ENCODE measurements at regions not wholly inside any gene's neighbourhood (a gene's known extent, or its start where the extent isn't known, plus 50 kb on each side); places are given as distances from the start of the nearest gene placed in this dataset.

DNA sequence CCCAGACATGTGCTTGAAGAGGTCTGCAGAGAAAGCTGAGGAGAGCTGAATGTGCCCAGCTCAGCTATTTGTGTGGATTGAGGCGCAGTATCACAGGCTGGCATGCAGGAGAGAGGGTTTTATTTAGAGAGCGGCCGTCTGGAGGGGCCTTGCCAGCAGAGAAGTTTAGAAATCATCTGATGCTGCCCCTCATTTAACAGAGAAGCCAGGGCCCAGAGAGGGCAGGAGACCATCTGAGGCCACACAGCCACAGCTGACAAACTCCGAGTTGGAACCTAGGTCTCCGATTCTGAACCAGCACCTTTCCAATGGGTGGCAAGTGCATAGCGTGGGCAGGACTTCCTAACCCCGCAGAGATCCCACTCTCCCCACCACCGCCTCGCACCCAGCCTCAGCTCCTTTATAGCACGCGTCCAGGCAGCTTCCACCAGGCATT, 101.0 kb downstream of the LSM3 start:
- Histone ChIP-seq H3K27me3 (ENCODE audit: control insufficient read depth in 3 of 3, insufficient read depth in 3 of 3, low read length in 3 of 3) (peaks cover 0 to 6% (median 6%) of the 10 kb centered on the region in 3 donors), H3K4me3 (ENCODE audit: low read length in 3 of 3) (no peak overlapping the region), H3K36me3 (ENCODE audit: control insufficient read depth in 3 of 3, insufficient read depth in 3 of 3, low read length in 3 of 3) (no peaks in the 10 kb centered on the region), H3K27ac (ENCODE audit: low read depth, low read length) (no peak overlapping the region), H3K9ac (ENCODE audit: low read depth in 1 of 3, low read length in 3 of 3) (peak overlapping the region in 1 of 3 donors; percentile 25), H3K9me3 (ENCODE audit: control insufficient read depth in 3 of 3, low read length in 3 of 3) (no peaks in the 10 kb centered on the region), H3K4me1 (ENCODE audit: control insufficient read depth in 3 of 3, insufficient read depth in 3 of 3, low read length in 3 of 3) (peaks cover 21 to 35% (median 29%) of the 10 kb centered on the region in 3 donors)

DNA sequence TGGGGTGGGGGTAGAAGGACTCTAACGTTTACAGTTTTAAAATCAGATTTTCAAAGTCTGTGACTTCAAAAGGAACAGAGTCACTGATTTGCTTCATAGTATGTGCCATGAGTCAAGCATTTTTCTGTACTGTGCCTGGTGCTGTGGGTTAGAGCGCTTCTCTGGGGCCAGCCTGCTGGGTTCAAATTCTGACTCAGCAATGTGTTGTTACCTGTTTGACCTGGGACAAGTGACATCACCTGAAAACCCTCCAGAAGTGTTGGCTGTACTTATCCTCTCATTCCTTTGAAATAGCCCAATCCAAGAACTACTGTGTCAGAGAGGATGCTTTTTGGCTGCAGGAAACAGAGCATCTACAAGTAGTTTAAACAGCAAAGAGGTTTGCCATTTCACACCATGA, 101.7 kb downstream of the LSM3 start:
- Histone ChIP-seq H3K27me3 (ENCODE audit: control insufficient read depth in 3 of 3, insufficient read depth in 3 of 3, low read length in 3 of 3) (peaks cover 0 to 6% (median 4%) of the 10 kb centered on the region in 3 donors), H3K9me3 (ENCODE audit: control insufficient read depth in 3 of 3, low read length in 3 of 3) (no peaks in the 10 kb centered on the region), H3K36me3 (ENCODE audit: control insufficient read depth in 3 of 3, insufficient read depth in 3 of 3, low read length in 3 of 3) (no peaks in the 10 kb centered on the region), H3K27ac (ENCODE audit: low read depth, low read length) (no peak overlapping the region), H3K9ac (ENCODE audit: low read depth in 1 of 3, low read length in 3 of 3) (no peak overlapping the region), H3K4me3 (ENCODE audit: low read length in 3 of 3) (no peak overlapping the region), H3K4me1 (ENCODE audit: control insufficient read depth in 3 of 3, insufficient read depth in 3 of 3, low read length in 3 of 3) (peaks cover 26 to 42% (median 36%) of the 10 kb centered on the region in 3 donors)

DNA sequence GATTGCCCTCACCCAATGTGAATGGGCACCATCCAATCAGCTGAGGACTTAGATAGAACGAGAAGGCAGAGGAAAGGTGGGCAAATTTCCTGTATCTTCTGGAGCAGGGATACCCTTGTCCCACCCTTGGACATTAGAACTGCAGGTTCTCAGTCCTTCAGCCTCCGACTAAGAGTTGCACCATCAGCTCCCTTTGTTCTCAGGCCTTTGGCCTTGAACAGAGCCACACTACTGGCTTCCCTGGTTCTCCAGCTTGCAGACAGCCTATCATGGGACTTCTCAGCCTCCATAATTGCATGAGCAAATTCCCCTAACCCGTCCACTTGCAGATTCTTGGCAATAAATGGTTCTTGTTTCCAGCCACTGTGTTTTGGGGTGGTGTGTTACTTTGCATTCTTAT, 102.4 kb downstream of the LSM3 start:
- no peak overlapping the region for H3K9ac ChIP-seq (ENCODE audit: low read depth in 1 of 3, low read length in 3 of 3)
- H3K27me3 ChIP-seq (ENCODE audit: control insufficient read depth in 3 of 3, insufficient read depth in 3 of 3, low read length in 3 of 3) = peaks cover 0 to 6% (median 3%) of the 10 kb centered on the region in 3 donors

DNA sequence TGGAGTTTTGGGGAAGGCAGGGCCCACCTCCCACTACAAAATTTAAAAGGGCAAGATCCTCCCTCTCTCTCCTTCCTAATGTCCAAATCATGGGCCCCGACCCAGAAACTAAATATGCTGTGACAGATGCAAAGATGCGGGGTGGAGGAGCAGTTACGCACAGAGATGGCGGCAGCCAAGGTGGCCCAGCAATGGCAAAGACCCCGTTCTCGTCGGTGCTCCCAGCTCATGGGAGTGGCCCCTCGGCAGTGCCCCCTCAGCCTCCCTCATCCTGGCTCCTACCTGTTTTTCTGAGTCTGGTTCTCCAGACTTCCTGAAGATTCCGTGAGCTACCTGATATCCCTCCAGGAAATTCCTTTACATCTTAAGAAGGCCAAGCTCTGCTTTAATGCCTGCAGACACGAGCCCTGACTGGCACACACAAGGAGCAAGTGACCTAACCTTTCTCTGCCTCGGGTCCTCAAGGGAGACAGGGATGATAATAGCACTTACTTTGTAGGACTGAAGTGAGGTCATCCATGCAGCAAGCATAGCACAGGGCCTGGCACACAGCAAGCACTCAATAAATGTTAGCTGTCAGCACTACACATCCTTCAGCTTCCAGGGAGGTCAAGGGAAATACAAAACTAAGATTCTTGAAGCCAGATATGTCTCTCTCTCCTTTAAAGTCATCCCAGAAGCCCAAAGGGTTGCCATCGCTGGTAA, 103.5 kb downstream of the LSM3 start:
- peak overlapping the region in 1 of 3 donors; percentile 25 for H3K9ac ChIP-seq (ENCODE audit: low read depth in 1 of 3, low read length in 3 of 3)
- H3K4me1 ChIP-seq (ENCODE audit: control insufficient read depth in 3 of 3, insufficient read depth in 3 of 3, low read length in 3 of 3) = peaks cover 29 to 55% (median 52%) of the 10 kb centered on the region in 3 donors
- no peak overlapping the region for H3K27ac ChIP-seq (ENCODE audit: low read depth, low read length)
- H3K27me3 ChIP-seq (ENCODE audit: control insufficient read depth in 3 of 3, insufficient read depth in 3 of 3, low read length in 3 of 3) = peaks cover 0 to 6% (median 3%) of the 10 kb centered on the region in 3 donors
- H3K9me3 ChIP-seq (ENCODE audit: control insufficient read depth in 3 of 3, low read length in 3 of 3) = no peaks in the 10 kb centered on the region
- H3K36me3 ChIP-seq (ENCODE audit: control insufficient read depth in 3 of 3, insufficient read depth in 3 of 3, low read length in 3 of 3) = no peaks in the 10 kb centered on the region
- no peak overlapping the region for H3K4me3 ChIP-seq (ENCODE audit: low read length in 3 of 3)

More for the DNA sequence above, 102.4 kb downstream of the LSM3 start:
- Histone ChIP-seq H3K36me3 (ENCODE audit: control insufficient read depth in 3 of 3, insufficient read depth in 3 of 3, low read length in 3 of 3) (no peaks in the 10 kb centered on the region), H3K4me3 (ENCODE audit: low read length in 3 of 3) (no peak overlapping the region), H3K27ac (ENCODE audit: low read depth, low read length) (no peak overlapping the region), H3K9me3 (ENCODE audit: control insufficient read depth in 3 of 3, low read length in 3 of 3) (no peaks in the 10 kb centered on the region), H3K4me1 (ENCODE audit: control insufficient read depth in 3 of 3, insufficient read depth in 3 of 3, low read length in 3 of 3) (peaks cover 29 to 49% (median 43%) of the 10 kb centered on the region in 3 donors)

DNA sequence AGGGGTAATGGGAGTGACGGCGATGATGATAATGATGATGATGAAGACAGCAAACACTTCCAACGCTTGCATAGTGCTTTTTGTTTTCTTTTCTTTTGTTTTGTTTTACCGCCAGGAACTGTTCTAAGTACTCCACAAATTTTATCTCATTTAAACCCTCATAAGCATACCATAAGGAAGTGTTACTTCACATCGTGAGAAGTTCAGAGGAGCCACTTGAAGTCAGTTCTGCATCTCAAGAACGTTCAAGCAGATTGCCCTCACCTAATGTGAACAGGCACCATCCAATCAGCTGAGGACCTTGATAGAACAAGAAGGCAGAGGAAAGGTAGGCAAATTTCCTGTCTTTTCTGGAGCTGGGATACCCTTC, 104.1 kb downstream of the LSM3 start:
- Histone ChIP-seq H3K27ac (ENCODE audit: low read depth, low read length) (no peak overlapping the region), H3K4me1 (ENCODE audit: control insufficient read depth in 3 of 3, insufficient read depth in 3 of 3, low read length in 3 of 3) (peaks cover 29 to 58% (median 57%) of the 10 kb centered on the region in 3 donors), H3K36me3 (ENCODE audit: control insufficient read depth in 3 of 3, insufficient read depth in 3 of 3, low read length in 3 of 3) (no peaks in the 10 kb centered on the region), H3K4me3 (ENCODE audit: low read length in 3 of 3) (no peak overlapping the region), H3K9me3 (ENCODE audit: control insufficient read depth in 3 of 3, low read length in 3 of 3) (no peaks in the 10 kb centered on the region), H3K27me3 (ENCODE audit: control insufficient read depth in 3 of 3, insufficient read depth in 3 of 3, low read length in 3 of 3) (peaks cover 0 to 3% (median 2%) of the 10 kb centered on the region in 3 donors), H3K9ac (ENCODE audit: low read depth in 1 of 3, low read length in 3 of 3) (peak overlapping the region in 1 of 3 donors; percentile 25)

DNA sequence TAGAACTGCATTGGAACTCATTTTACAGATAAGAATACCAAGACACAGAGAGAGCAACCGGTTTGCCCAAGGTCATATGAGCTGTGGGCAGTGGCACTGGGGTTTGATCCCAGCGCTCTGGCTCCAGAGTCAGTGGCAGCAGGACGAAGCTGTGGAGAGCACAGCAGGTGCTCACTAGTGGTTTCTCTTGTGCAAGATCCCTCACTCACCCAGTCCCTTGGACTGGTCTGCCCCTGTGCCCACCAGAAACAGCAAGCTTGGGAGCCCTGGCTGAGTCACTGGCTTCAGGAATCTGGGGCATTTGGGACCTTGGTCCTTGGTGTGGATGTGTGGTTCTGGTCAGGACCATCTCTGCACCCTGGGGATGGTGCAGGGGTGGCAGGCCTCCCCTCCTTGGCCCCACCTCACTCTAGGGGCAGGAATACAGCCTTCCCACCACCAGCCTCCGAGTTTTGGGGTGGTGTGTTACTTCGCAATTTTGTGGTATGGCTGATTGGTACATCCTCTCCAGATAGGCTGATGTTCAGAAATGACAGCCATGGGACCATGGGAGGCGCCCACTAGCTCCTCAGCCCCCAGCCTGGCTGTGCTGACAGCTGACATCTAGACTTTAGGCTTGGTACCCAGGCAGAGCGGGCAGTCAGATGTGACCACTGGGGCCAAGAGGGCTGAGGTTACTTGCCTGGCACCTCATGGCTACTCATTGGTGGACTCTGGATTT, 104.6 kb downstream of the LSM3 start:
- no peaks in the 10 kb centered on the region for H3K9me3 ChIP-seq (ENCODE audit: control insufficient read depth in 3 of 3, low read length in 3 of 3)
- peaks cover 0 to 3% (median 0%) of the 10 kb centered on the region in 3 donors for H3K27me3 ChIP-seq (ENCODE audit: control insufficient read depth in 3 of 3, insufficient read depth in 3 of 3, low read length in 3 of 3)
- H3K4me3 ChIP-seq (ENCODE audit: low read length in 3 of 3) = no peak overlapping the region
- no peaks in the 10 kb centered on the region for H3K36me3 ChIP-seq (ENCODE audit: control insufficient read depth in 3 of 3, insufficient read depth in 3 of 3, low read length in 3 of 3)
- peak overlapping the region in 2 of 3 donors; percentile 17 to 40 for H3K9ac ChIP-seq (ENCODE audit: low read depth in 1 of 3, low read length in 3 of 3)
- peaks cover 29 to 63% (median 61%) of the 10 kb centered on the region in 3 donors for H3K4me1 ChIP-seq (ENCODE audit: control insufficient read depth in 3 of 3, insufficient read depth in 3 of 3, low read length in 3 of 3)
- no peak overlapping the region for H3K27ac ChIP-seq (ENCODE audit: low read depth, low read length)

DNA sequence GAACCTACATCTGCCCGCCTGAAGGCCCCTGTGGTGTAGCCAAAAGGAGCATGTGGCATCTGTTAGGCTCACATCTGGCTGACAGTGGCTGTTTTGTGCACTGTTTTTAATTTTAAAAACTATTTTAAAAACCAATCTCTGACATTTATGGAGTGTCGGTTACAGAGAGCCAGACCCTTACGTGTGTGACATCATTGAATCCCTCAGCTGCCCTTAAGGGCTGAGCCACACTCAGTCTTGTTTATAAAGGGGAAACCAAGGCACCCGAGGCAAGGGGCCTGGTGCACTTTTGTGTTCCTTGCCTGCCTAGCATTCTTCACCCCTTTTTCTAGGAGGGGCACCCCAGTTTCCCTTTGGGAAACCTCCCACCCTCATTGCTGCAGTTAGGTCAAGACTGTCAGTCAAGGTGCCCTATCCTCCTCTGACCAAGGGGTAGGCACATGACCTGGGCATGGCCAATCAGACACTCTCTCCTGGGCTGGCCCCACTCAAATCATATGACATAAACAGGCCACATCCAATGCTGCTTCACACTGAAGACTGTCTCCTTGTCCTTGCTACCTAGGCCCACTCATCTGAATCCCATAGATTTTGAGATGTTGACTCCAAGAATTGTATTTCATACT, 105.3 kb downstream of the LSM3 start:
- Histone ChIP-seq H3K9ac (ENCODE audit: low read depth in 1 of 3, low read length in 3 of 3) (peak overlapping the region in 1 of 3 donors; percentile 33), H3K9me3 (ENCODE audit: control insufficient read depth in 3 of 3, low read length in 3 of 3) (no peaks in the 10 kb centered on the region), H3K27me3 (ENCODE audit: control insufficient read depth in 3 of 3, insufficient read depth in 3 of 3, low read length in 3 of 3) (peaks cover 0 to 3% (median 0%) of the 10 kb centered on the region in 3 donors), H3K4me1 (ENCODE audit: control insufficient read depth in 3 of 3, insufficient read depth in 3 of 3, low read length in 3 of 3) (peaks cover 35 to 66% (median 63%) of the 10 kb centered on the region in 3 donors), H3K27ac (ENCODE audit: low read depth, low read length) (no peak overlapping the region), H3K36me3 (ENCODE audit: control insufficient read depth in 3 of 3, insufficient read depth in 3 of 3, low read length in 3 of 3) (no peaks in the 10 kb centered on the region), H3K4me3 (ENCODE audit: low read length in 3 of 3) (no peak overlapping the region)

DNA sequence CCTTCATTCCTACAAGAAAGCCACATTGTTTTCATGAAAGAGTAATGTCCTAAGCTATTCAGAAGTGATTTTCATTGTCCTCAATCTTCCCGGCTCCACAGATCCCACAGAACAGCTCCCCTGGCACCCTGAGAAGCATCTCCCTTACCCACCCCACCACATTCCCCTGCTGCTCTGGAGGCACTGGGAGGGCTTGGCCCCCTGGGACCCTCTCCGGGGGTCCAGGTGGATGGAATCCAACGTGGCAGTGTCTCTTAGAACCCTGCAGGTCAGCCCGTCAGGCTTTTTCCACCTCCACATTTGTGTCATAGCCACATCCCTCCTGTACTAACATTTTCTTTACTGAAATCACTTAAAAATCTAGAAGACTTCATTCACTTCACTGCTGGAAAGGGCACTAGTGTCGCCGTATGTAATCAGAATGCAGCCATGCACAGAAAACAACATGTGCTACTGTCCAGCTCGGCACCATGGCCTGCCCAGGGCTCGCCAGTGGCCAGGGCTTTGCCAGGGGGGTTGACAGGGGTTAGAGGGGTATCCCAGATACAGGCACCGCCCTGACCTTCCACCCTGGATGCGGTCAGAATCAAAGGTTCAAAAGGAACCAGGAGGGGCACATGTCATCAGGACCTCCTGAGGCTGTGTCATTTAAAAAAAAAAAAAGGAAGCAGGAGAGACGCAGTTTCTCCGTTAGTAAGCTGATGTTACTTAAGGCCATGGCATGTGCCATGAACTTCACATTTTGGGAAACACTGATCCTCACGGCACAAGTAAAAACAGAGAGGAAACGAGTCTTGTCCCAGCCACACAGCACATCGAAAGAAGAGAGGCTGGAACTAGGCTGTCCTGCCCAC, 106.3 kb downstream of the LSM3 start:
- no peak overlapping the region for H3K4me3 ChIP-seq (ENCODE audit: low read length in 3 of 3)
- peak overlapping the region; percentile 14 for H3K27ac ChIP-seq (ENCODE audit: low read depth, low read length)

DNA sequence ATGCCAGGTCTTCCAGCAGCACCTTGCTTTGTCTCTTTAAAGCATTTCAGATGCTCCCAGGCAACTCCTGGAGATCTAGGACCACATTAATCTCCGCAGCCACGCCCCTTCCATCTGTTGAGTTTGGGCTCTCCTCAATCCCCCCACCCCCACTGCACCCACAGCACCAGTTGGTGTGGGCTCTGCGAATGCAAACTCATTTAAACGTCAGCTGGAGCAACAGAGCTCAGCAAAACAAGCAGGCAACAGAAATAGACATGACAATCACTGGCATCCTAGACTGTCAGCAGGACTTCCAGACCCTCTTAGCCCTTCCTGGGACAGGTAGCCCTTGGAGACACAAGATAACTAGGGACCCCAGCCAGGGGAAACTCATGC, 106.9 kb downstream of the LSM3 start:
- Histone ChIP-seq H3K27ac (ENCODE audit: low read depth, low read length) (peak overlapping the region; percentile 14), H3K36me3 (ENCODE audit: control insufficient read depth in 3 of 3, insufficient read depth in 3 of 3, low read length in 3 of 3) (no peaks in the 10 kb centered on the region)

More for the DNA sequence above, 106.3 kb downstream of the LSM3 start:
- Histone ChIP-seq H3K36me3 (ENCODE audit: control insufficient read depth in 3 of 3, insufficient read depth in 3 of 3, low read length in 3 of 3) (no peaks in the 10 kb centered on the region), H3K4me1 (ENCODE audit: control insufficient read depth in 3 of 3, insufficient read depth in 3 of 3, low read length in 3 of 3) (peaks cover 33 to 69% (median 66%) of the 10 kb centered on the region in 3 donors), H3K9me3 (ENCODE audit: control insufficient read depth in 3 of 3, low read length in 3 of 3) (no peaks in the 10 kb centered on the region), H3K27me3 (ENCODE audit: control insufficient read depth in 3 of 3, insufficient read depth in 3 of 3, low read length in 3 of 3) (no peaks in the 10 kb centered on the region), H3K9ac (ENCODE audit: low read depth in 1 of 3, low read length in 3 of 3) (peak overlapping the region in 1 of 3 donors; percentile 60)

More for the DNA sequence above, 106.9 kb downstream of the LSM3 start:
- no peak overlapping the region for H3K4me3 ChIP-seq (ENCODE audit: low read length in 3 of 3)
- H3K9ac ChIP-seq (ENCODE audit: low read depth in 1 of 3, low read length in 3 of 3) = peak overlapping the region in 1 of 3 donors; percentile 54
- peaks cover 38 to 75% (median 72%) of the 10 kb centered on the region in 3 donors for H3K4me1 ChIP-seq (ENCODE audit: control insufficient read depth in 3 of 3, insufficient read depth in 3 of 3, low read length in 3 of 3)
- H3K9me3 ChIP-seq (ENCODE audit: control insufficient read depth in 3 of 3, low read length in 3 of 3) = no peaks in the 10 kb centered on the region
- H3K27me3 ChIP-seq (ENCODE audit: control insufficient read depth in 3 of 3, insufficient read depth in 3 of 3, low read length in 3 of 3) = no peaks in the 10 kb centered on the region

All from skeletal muscle tissue (tissue), 3 donors.